Mesothelial cell of epicardium (in vitro differentiated cells): ENCODE measurements at regions not wholly inside any gene's neighbourhood (a gene's known extent, or its start where the extent isn't known, plus 50 kb on each side); places are given as distances from the start of the nearest gene placed in this dataset.

ENCODE experiments used
- DNase-seq, 2 experiments: peaks; one replicate each; pipeline ENCODE4 v3.0.0; 2021; ENCODE audit warnings: low spot score in 2 of 2; ENCODE audit not compliant: unreplicated experiment in 2 of 2
- H3K27ac Mint-ChIP-seq: 2 replicates; pipeline ENCODE4 v1.8.0; 2021; ENCODE audit warnings: mixed read lengths
- H3K27me3 Mint-ChIP-seq: 2 replicates; pipeline ENCODE4 v1.8.0; 2021; ENCODE audit warnings: low read depth, mixed read lengths
- H3K36me3 Mint-ChIP-seq: 2 replicates; pipeline ENCODE4 v1.8.0; 2021; ENCODE audit warnings: mixed read lengths
- H3K4me1 Mint-ChIP-seq: 2 replicates; pipeline ENCODE4 v1.8.0; 2021; ENCODE audit warnings: mixed read lengths
- H3K4me3 Mint-ChIP-seq: 2 replicates; pipeline ENCODE4 v1.8.0; 2021; ENCODE audit warnings: mild to moderate bottlenecking, moderate library complexity, mixed read lengths
- H3K9me3 Mint-ChIP-seq: 2 replicates; pipeline ENCODE4 v1.8.0; 2021; ENCODE audit warnings: mixed read lengths
- CTCF ChIP-seq: fragments of 200-600 bp; sonication (generic); IDR thresholded peaks from one replicate; pipeline ENCODE4 v1.5.0; 2021; ENCODE audit warnings: antibody characterized with exemption; ENCODE audit not compliant: unreplicated experiment

GRCh38 chr5:153224651-153225050, 265.8 kb upstream of the GRIA1 start:
- no peak for TF ChIP-seq CTCF
- H3K4me1 Mint-ChIP-seq = no peaks in the 10 kb centered on the region
- DNase-seq = no peak
- H3K27ac Mint-ChIP-seq = no peak overlapping the region
- peaks cover 8% of the 10 kb centered on the region for H3K9me3 Mint-ChIP-seq
- H3K4me3 Mint-ChIP-seq = no peak overlapping the region
- no peaks in the 10 kb centered on the region for H3K36me3 Mint-ChIP-seq
- no peaks in the 10 kb centered on the region for H3K27me3 Mint-ChIP-seq

GRCh38 chr5:153233933-153234332, 256.5 kb upstream of the GRIA1 start:
- TF ChIP-seq CTCF = no peak
- no peak overlapping the region for H3K27ac Mint-ChIP-seq
- H3K36me3 Mint-ChIP-seq = no peaks in the 10 kb centered on the region
- no peak for DNase-seq
- no peaks in the 10 kb centered on the region for H3K4me1 Mint-ChIP-seq
- H3K27me3 Mint-ChIP-seq = peaks cover 5% of the 10 kb centered on the region
- H3K4me3 Mint-ChIP-seq = no peak overlapping the region
- H3K9me3 Mint-ChIP-seq = no peaks in the 10 kb centered on the region

GRCh38 chr5:153236319-153236718, 254.2 kb upstream of the GRIA1 start:
- H3K4me1 Mint-ChIP-seq = no peaks in the 10 kb centered on the region
- H3K27ac Mint-ChIP-seq = no peak overlapping the region
- H3K4me3 Mint-ChIP-seq = no peak overlapping the region
- H3K36me3 Mint-ChIP-seq = no peaks in the 10 kb centered on the region
- DNase-seq = no peak
- no peak for TF ChIP-seq CTCF
- peaks cover 7% of the 10 kb centered on the region for H3K27me3 Mint-ChIP-seq
- H3K9me3 Mint-ChIP-seq = no peaks in the 10 kb centered on the region

- no peak for TF ChIP-seq CTCF
- Mint-ChIP-seq H3K27me3 (peaks cover 7% of the 10 kb centered on the region), H3K9me3 (no peaks in the 10 kb centered on the region), H3K4me1 (no peaks in the 10 kb centered on the region), H3K4me3 (no peak overlapping the region), H3K27ac (no peak overlapping the region), H3K36me3 (no peaks in the 10 kb centered on the region)
- DNase-seq = no peak
These were observed 252.7 kb upstream of the GRIA1 start for GRCh38 chr5:153237671-153238332.

- H3K27ac Mint-ChIP-seq = no peak overlapping the region
- no peak overlapping the region for H3K4me3 Mint-ChIP-seq
- H3K9me3 Mint-ChIP-seq = peaks cover 5% of the 10 kb centered on the region
- TF ChIP-seq CTCF = no peak
- DNase-seq = no peak
- H3K27me3 Mint-ChIP-seq = peaks cover 8% of the 10 kb centered on the region
- H3K4me1 Mint-ChIP-seq = no peaks in the 10 kb centered on the region
- H3K36me3 Mint-ChIP-seq = no peaks in the 10 kb centered on the region
These were observed 233.1 kb upstream of the GRIA1 start for GRCh38 chr5:153257381-153257780.

GRCh38 chr5:153258469-153258868, 232.0 kb upstream of the GRIA1 start:
- no peak for DNase-seq
- TF ChIP-seq CTCF = no peak
- Mint-ChIP-seq H3K27me3 (peaks cover 8% of the 10 kb centered on the region), H3K4me3 (no peak overlapping the region), H3K27ac (no peak overlapping the region), H3K36me3 (no peaks in the 10 kb centered on the region), H3K4me1 (no peaks in the 10 kb centered on the region), H3K9me3 (peaks cover under 1% of the 10 kb centered on the region)
